H1 (cell line): ENCODE measurements at regions not wholly inside any gene's neighbourhood (a gene's known extent, or its start where the extent isn't known, plus 50 kb on each side); places are given as distances from the start of the nearest gene placed in this dataset.

Experiments used
- CTCF ChIA-PET: fragments of 300-600 bp; sonication (Branson Sonifier 250); formaldehyde crosslinking; loops from one replicate; lab custom pipeline; 2021; ENCODE audit not compliant: partially characterized antibody; lab: Charles Lee
- POLR2A ChIA-PET: fragments of 300-600 bp; sonication (Branson Sonifier 250); formaldehyde crosslinking; loops from one replicate; lab custom pipeline; 2021; ENCODE audit warnings: inconsistent platforms; ENCODE audit not compliant: partially characterized antibody; lab: Charles Lee
- DNase-seq, 2 experiments: peaks; one replicate each; pipeline versions ENCODE4 v3.0.0 to v3.0.0-alpha.2; 2010 to 2022; ENCODE audit warnings: low spot score in 2 of 2, low read depth in 1 of 2, mixed read lengths in 1 of 2
- FAIRE-seq: peaks from 2 replicates; lab custom pipeline; 2011; peaks lifted over from hg19 to GRCh38; lab: Jason Lieb, UNC
- H2AFZ ChIP-seq: 2 replicates; pipeline ENCODE4 v1.8.1; 2012; ENCODE audit warnings: low read length, inconsistent platforms
- H2AK5ac ChIP-seq: 2 replicates; pipeline ENCODE4 v1.6.1; 2013; ENCODE audit warnings: low read depth, low read length
- H2BK120ac ChIP-seq: replicated peaks from 2 replicates; pipeline ENCODE3; 2013; ENCODE audit warnings: low read depth, low read length, inconsistent platforms
- H2BK12ac ChIP-seq: 2 replicates; pipeline ENCODE4 v1.6.1; 2013; ENCODE audit warnings: low read depth, low read length
- H2BK15ac ChIP-seq: 2 replicates; pipeline ENCODE4 v1.6.1; 2013; ENCODE audit warnings: low read length
- H2BK20ac ChIP-seq: 2 replicates; pipeline ENCODE4 v1.6.1; 2013; ENCODE audit warnings: low read length
- H2BK5ac ChIP-seq: 2 replicates; pipeline ENCODE4 v1.6.1; 2013; ENCODE audit warnings: low read depth, low read length
- H3K14ac ChIP-seq: 2 replicates; pipeline ENCODE4 v1.6.1; 2013; ENCODE audit warnings: inconsistent platforms; ENCODE audit not compliant: insufficient read length
- H3K18ac ChIP-seq: 2 replicates; pipeline ENCODE4 v1.6.1; 2013; ENCODE audit warnings: low read length; ENCODE audit errors: extremely low read depth
- H3K23ac ChIP-seq: 2 replicates; pipeline ENCODE4 v1.6.1; 2013; ENCODE audit warnings: inconsistent platforms; ENCODE audit not compliant: insufficient read length
- H3K23me2 ChIP-seq: 2 replicates; pipeline ENCODE4 v1.6.1; 2013; ENCODE audit warnings: low read depth, low read length
- H3K27ac ChIP-seq: 2 replicates; pipeline ENCODE4 v1.6.1; 2011; ENCODE audit warnings: low read depth, low read length, inconsistent platforms
- H3K27me3 ChIP-seq, 4 experiments: replicated peaks in 1 of 4; 1 replicate in 1 of 4; 2 replicates in 3 of 4; pipeline versions ENCODE4 v1.6.1 to v1.8.1; 2011 to 2013; ENCODE audit warnings: low read length in 3 of 4, mild to moderate bottlenecking in 3 of 4, inconsistent platforms in 2 of 4, mixed read lengths in 2 of 4, moderate library complexity in 1 of 4; ENCODE audit not compliant: control insufficient read depth in 3 of 4, insufficient read depth in 3 of 4; ENCODE audit errors: extremely low read depth in 1 of 4
- H3K36me3 ChIP-seq, 4 experiments: 2 replicates each; pipeline versions ENCODE4 v1.6.1 to v1.8.1; 2011 to 2013; ENCODE audit warnings: mild to moderate bottlenecking in 4 of 4, low read length in 3 of 4, moderate library complexity in 2 of 4, control low read depth in 1 of 4, inconsistent platforms in 1 of 4; ENCODE audit not compliant: insufficient read depth in 4 of 4, control insufficient read depth in 2 of 4
- H3K4ac ChIP-seq: replicated peaks from 2 replicates; pipeline ENCODE3; 2013; ENCODE audit warnings: low read length, low read depth, mixed read lengths, inconsistent platforms; ENCODE audit not compliant: insufficient read length
- H3K4me1 ChIP-seq, 4 experiments: replicated peaks in 1 of 4; 1 replicate in 1 of 4; 2 replicates in 3 of 4; pipeline versions ENCODE4 v1.6.1 to v1.8.1; 2011 to 2013; ENCODE audit warnings: low read length in 3 of 4, inconsistent platforms in 2 of 4, mixed read lengths in 1 of 4; ENCODE audit not compliant: insufficient read depth in 4 of 4, control insufficient read depth in 3 of 4
- H3K4me2 ChIP-seq, 2 experiments: 2 replicates each; pipeline versions ENCODE4 v1.6.1 to v1.8.1; 2011 to 2013; ENCODE audit warnings: low read depth in 2 of 2, low read length in 2 of 2, control low read depth in 1 of 2, inconsistent platforms in 1 of 2, mild to moderate bottlenecking in 1 of 2; ENCODE audit not compliant: insufficient read depth in 1 of 2
- H3K4me3 ChIP-seq, 4 experiments: fragments of 200-600, 300-600 bp in 1 of 4; sonication (generic), shearing (Covaris generic), sonication (Bioruptor Twin) in 1 of 4; 2 replicates each; pipeline versions ENCODE4 v1.5.1 to v1.8.1; 2011 to 2016; ENCODE audit warnings: low read length in 4 of 4, low read depth in 3 of 4, control low read depth in 2 of 4, inconsistent platforms in 2 of 4, mild to moderate bottlenecking in 2 of 4, mixed read lengths in 1 of 4, moderate library complexity in 1 of 4; ENCODE audit not compliant: insufficient read depth in 2 of 4; ENCODE audit errors: extremely low read depth in 1 of 4
- H3K56ac ChIP-seq: replicated peaks from 2 replicates; pipeline ENCODE3; 2013; ENCODE audit warnings: low read depth, mild to moderate bottlenecking, mixed read lengths, low read length, inconsistent platforms; ENCODE audit not compliant: insufficient read length
- H3K79me1 ChIP-seq: 2 replicates; pipeline ENCODE4 v1.6.1; 2013; ENCODE audit warnings: low read depth, low read length, control low read depth
- H3K79me2 ChIP-seq, 2 experiments: 2 replicates each; pipeline versions ENCODE4 v1.6.1 to v1.8.1; 2012 to 2013; ENCODE audit warnings: low read length in 2 of 2, mild to moderate bottlenecking in 2 of 2, inconsistent platforms in 1 of 2; ENCODE audit not compliant: insufficient read depth in 2 of 2, control insufficient read depth in 1 of 2
- H3K9ac ChIP-seq, 4 experiments: replicated peaks in 1 of 4; 1 replicate in 1 of 4; 2 replicates in 3 of 4; pipeline versions ENCODE4 v1.6.1 to v1.8.1; 2011 to 2013; ENCODE audit warnings: low read depth in 3 of 4, low read length in 3 of 4, control low read depth in 2 of 4, mild to moderate bottlenecking in 2 of 4, moderate library complexity in 2 of 4, inconsistent platforms in 1 of 4; ENCODE audit errors: extremely low read depth in 1 of 4
- H3K9me3 ChIP-seq, 2 experiments: 2 replicates each; pipeline versions ENCODE4 v1.6.1 to v1.8.1; 2012 to 2013; ENCODE audit warnings: mild to moderate bottlenecking in 2 of 2, moderate library complexity in 2 of 2, control low read depth in 1 of 2, inconsistent platforms in 1 of 2, low read depth in 1 of 2, low read length in 1 of 2, mixed read lengths in 1 of 2; ENCODE audit not compliant: insufficient read depth in 2 of 2
- H4K20me1 ChIP-seq, 2 experiments: replicated peaks in 1 of 2; 2 replicates each; pipeline versions ENCODE3 to v1.8.1; 2011 to 2013; ENCODE audit warnings: inconsistent platforms in 2 of 2, low read length in 2 of 2, mild to moderate bottlenecking in 1 of 2; ENCODE audit not compliant: insufficient read depth in 2 of 2, control insufficient read depth in 1 of 2
- H4K5ac ChIP-seq: 2 replicates; pipeline ENCODE4 v1.6.1; 2013; ENCODE audit warnings: low read length, low read depth, mixed read lengths, inconsistent platforms; ENCODE audit not compliant: insufficient read length
- H4K8ac ChIP-seq: 2 replicates; pipeline ENCODE4 v1.8.0; 2013; ENCODE audit warnings: mild to moderate bottlenecking, moderate library complexity, low read length, inconsistent platforms; ENCODE audit not compliant: insufficient read depth; ENCODE audit errors: extremely low read depth
- H4K91ac ChIP-seq: replicated peaks from 2 replicates; pipeline ENCODE3; 2013; ENCODE audit warnings: low read length, mixed read lengths, inconsistent platforms; ENCODE audit not compliant: insufficient read length
- NANOG ChIP-seq: IDR thresholded peaks from 2 replicates; pipeline ENCODE4 v1.6.1; 2011; ENCODE audit warnings: low read length, low read depth, mild to moderate bottlenecking, inconsistent platforms; ENCODE audit not compliant: insufficient read depth, poor library complexity, severe bottlenecking
- POU5F1 ChIP-seq: IDR thresholded peaks from 2 replicates; pipeline ENCODE4 v1.6.1; 2011; ENCODE audit warnings: low read depth, mild to moderate bottlenecking, low read length, moderate library complexity
- WGBS, 2 experiments: shearing (Covaris generic) in 1 of 2; methylation state at CpG; one replicate each; pipeline versions ENCODE4 v1.1.6 to v1.1.7; 2013 to 2015; ENCODE audit warnings: low lambda C conversion rate in 2 of 2, mixed read lengths in 2 of 2, inconsistent platforms in 1 of 2, low coverage in 1 of 2, missing lambda C conversion rate in 1 of 2; ENCODE audit not compliant: insufficient replicate concordance in 2 of 2, insufficient coverage in 1 of 2, insufficient read length in 1 of 2; ENCODE audit errors: extremely low coverage in 1 of 2, missing lambda C conversion rate in 1 of 2; 5-methylcytosine and 5-hydroxymethylcytosine counted together

GRCh38 chr13:62092949-62093348 is 677.3 kb upstream of the PCDH20 start:
- H2BK15ac ChIP-seq, result no peak overlapping the region
- H2BK120ac ChIP-seq, result no peak overlapping the region
- H2AFZ ChIP-seq, result no peak overlapping the region
- no peaks in the 10 kb centered on the region for H3K23me2 ChIP-seq
- H2BK20ac ChIP-seq, result no peak overlapping the region
- no peaks in the 10 kb centered on the region for H3K4me1 ChIP-seq
- no peak overlapping the region for H3K18ac ChIP-seq
- H3K56ac ChIP-seq, result no peak overlapping the region
- H2AK5ac ChIP-seq, result no peak overlapping the region
- 89% methylated on average over 2 of the region's 2 CpGs; no CpG with 5 or more reads in 1 of the 2 experiments for WGBS, 2 experiments
- no peaks in the 10 kb centered on the region for H3K9me3 ChIP-seq
- H3K4me2 ChIP-seq, result no peak overlapping the region
- no peak overlapping the region for H3K4me3 ChIP-seq
- ChIA-PET POLR2A (no interaction called here), CTCF (no interaction called here)
- no peak overlapping the region for H2BK12ac ChIP-seq
- no peak overlapping the region for H3K27ac ChIP-seq
- H2BK5ac ChIP-seq, result no peak overlapping the region
- DNase-seq (no peak), FAIRE-seq (no peak)
- H3K23ac ChIP-seq, result no peak overlapping the region
- no peak overlapping the region for H3K14ac ChIP-seq
- no peak overlapping the region for H3K9ac ChIP-seq
- no peak overlapping the region for H4K5ac ChIP-seq
- no peak overlapping the region for H4K91ac ChIP-seq
- H3K79me1 ChIP-seq, result no peaks in the 10 kb centered on the region
- no peaks in the 10 kb centered on the region for H3K36me3 ChIP-seq
- H3K79me2 ChIP-seq, result no peaks in the 10 kb centered on the region
- H3K27me3 ChIP-seq, result no peaks in the 10 kb centered on the region
- no peak overlapping the region for H4K8ac ChIP-seq
- TF ChIP-seq POU5F1 (no peak), NANOG (no peak)
- H3K4ac ChIP-seq, result no peak overlapping the region
- H4K20me1 ChIP-seq, result no peaks in the 10 kb centered on the region
